GM18498 (cell line): ENCODE measurements at regions not wholly inside any gene's neighbourhood (a gene's known extent, or its start where the extent isn't known, plus 50 kb on each side); places are given as distances from the start of the nearest gene placed in this dataset.
"Not testable (repeated sequence)": the region's sequence is repeated elsewhere in the genome, so short reads cannot be mapped to it uniquely, and the experiment has no call there.

Experiments used
- ATAC-seq: cut with Tn5 transposase; IDR thresholded peaks from one replicate; pipeline ENCODE4 v1.9.1; 2021; ENCODE audit warnings: mild to moderate bottlenecking, moderate library complexity; ENCODE audit not compliant: unreplicated experiment

GRCh38 chr9:26260238-26260637 is 582.0 kb upstream of the TUSC1 start:
- ATAC-seq = no peak

GRCh38 chr9:26247861-26248260 is 569.6 kb upstream of the TUSC1 start:
- ATAC-seq = no peak

DNA sequence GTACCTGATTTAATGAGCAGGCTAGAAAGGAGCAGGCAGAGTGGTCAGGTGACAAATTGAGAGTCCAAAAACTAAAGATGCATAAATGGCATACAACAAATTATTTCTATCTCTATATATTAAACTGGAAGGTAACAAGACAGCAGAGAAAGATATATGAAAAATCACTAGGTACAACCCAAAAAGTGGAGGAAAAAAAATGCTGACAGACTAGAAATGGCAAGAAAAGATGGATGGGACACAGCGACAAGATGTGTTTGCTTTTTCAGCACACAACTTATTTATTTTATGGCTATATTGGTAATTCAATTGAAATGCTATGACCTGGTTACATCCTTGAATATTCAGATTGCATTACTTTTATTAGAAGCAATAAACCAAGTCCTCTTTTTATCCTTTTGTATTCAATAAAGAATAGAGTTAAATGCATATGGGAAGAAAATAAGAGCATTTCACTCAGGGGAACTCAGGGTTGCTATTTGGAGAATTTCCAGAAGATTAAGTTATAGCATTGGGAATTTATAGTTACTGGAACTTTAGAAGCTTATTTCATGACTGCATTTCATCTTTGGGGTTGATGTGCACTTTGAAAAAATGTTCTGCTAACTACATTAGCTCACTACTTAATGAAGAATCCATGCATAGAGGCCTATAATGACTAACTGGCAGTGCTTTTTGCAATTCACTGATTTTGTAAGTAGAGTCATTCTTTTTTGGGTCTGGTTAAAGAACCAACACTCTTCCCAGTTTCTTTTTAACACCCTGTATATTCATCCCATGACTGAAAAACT is 566.6 kb upstream of the TUSC1 start:
- no peak for ATAC-seq

GRCh38 chr9:26243726-26244125 is 565.5 kb upstream of the TUSC1 start:
- no peak for ATAC-seq

DNA sequence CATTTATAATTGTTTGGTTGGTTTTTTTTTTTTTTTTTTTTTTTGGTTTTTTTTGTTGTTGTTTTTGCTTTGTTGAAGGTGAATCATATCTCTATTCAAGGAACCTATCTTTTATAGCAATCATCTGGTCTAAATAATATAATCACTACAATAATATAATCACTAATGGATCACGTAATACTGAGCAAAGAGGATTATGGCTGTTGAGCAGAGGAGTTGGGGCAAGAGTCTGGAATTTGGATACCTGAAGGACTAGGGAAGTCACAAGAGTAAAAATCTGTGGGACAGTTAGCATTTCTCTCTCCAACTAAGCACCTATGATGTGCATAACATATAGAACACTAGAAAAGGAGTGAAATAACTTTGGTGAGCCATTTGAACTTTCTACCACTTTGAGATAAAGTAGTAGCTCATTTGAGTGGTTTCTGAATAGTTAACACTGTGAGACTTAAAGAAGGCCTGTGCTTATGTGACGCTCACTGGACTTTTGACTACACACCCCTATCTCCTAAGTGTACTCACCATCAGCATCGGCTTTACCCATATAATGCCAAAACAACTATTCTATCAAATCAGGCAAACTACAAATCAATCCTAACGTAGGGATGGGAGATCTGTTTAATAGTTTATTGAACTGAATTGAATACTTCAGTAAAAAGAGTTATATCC is 564.9 kb upstream of the TUSC1 start:
- ATAC-seq = no peak

GRCh38 chr9:26240020-26240419 is 561.8 kb upstream of the TUSC1 start:
- ATAC-seq = no peak

GRCh38 chr9:26237256-26237655 is 559.0 kb upstream of the TUSC1 start:
- ATAC-seq = no peak

GRCh38 chr9:26234865-26235264 is 556.6 kb upstream of the TUSC1 start:
- no peak for ATAC-seq

DNA sequence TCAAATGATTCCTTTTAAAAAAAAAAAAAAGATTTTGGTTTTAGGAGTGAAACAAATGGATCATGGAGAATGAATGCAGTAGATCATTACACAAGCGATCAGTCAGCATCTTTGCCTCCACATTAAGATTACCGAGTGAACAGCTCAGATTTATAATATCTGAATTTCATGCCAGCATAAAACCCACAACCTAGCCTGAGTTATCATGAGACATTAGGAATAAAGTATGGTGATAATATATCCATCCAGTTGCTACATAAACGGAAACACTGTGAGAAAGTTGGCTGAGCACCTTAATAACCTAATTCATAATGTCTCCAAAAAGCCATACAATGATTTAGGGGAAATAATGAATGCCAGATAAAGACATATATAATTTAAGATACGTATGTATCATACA is 553.1 kb upstream of the TUSC1 start:
- ATAC-seq = no peak

DNA sequence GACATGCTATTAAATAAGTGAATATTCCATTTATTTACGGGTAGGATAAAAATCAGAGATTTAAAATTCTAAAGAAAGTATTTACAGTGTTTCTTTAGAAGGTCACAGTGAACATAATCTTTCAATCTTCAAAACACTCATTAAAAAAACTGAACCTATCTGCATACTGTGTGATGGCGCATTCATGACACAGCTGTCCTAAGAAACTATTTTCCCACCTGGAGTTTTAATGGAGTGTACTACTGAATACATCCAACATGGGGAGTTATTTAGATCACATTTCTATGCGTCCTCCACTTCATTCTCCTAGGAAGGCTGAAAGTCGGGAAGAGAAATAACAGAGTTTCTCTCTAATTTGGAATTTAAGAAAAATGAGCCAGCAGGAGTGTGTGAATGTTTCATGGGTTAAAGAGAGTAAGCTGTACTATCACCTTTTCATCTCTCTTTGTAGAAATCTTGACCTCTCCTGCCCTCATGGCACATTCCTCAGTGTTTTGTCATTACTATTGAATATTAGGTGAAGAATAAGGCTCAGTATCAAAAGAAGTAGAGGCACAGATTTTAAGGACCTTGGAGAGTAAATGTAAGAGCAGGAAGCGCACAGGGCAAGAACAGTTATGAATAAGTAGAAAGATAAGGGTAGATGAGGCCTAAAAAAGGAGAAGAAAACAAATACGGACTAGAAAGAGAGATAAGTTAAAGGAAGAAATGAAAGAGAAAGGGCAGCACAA is 551.2 kb upstream of the TUSC1 start:
- no peak for ATAC-seq

DNA sequence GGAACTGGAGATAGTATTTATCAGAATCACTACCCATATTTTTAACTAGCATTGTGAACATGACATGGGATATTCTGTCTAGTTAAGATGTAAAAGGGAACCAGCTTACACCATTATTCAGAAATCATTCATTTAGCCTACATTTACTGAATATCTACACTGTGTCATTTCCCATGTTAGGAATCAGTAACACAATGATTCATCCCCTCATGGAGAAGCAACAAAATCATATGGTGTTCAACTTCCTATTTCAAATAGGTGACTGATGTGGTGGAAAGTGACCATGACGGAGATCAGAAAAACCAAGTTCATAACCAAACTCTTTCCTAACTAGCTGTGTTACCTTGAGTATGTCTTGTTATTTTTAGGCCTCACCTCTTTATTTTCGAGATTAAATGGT is 550.0 kb upstream of the TUSC1 start:
- no peak for ATAC-seq

DNA sequence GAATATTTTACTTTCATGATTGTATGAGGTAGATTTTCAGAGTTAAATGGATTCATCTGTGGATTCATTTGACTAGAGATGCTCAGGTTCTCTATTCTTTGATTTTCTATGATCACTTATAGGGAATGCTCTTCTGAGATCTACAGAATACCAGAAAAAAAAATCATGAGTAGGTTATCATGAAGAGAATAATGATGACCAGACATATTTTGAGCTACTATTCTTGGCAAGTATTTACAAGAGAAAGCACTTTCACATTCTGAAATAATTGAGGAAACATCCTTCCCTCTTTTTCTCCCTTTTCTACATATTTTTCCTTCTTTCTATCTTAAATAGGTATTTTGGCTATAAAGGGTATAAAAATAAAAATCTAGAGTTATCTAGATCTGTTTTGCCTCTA is 543.0 kb upstream of the TUSC1 start:
- no peak for ATAC-seq

GRCh38 chr9:26220367-26220766 is 542.1 kb upstream of the TUSC1 start:
- ATAC-seq = no peak

- no peak for ATAC-seq
Observed at GRCh38 chr9:26219961-26220360, 541.7 kb upstream of the TUSC1 start.

GRCh38 chr9:26216702-26217101 is 538.5 kb upstream of the TUSC1 start:
- ATAC-seq = no peak

DNA sequence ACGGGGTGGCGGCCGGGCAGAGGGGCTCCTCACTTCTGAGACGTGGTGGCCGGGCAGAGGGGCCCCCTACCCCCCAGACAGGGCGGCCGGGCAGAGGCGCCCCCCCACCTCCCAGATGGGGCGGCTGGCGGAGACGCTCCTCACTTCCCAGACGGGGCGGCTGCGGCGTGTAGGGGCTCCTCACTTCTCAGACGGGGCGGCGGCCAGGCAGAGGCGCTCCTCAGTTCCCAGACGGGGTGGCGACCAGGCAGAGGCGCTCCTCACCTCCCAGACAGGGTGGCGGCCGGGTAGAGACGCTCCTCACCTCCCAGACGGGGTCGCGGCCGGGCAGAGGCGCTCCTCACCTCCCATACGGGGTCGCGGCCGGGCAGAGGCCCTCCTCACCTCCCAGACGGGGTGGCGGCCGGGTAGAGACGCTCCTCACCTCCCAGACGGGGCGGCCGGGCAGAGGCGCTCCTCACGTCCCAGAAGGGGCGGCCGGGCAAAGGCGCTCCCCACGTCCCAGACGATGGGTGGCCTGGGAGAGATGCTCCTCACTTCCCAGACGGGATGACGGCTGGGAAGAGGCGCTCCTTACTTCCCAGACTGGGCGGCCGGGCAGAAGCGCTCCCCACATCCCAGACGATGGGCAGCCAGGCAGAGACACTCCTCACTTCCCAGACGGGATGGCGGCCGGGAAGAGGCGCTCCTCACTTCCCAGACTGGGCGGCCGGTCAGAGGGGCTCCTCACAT is 536.6 kb upstream of the TUSC1 start:
- not testable (repeated sequence) for ATAC-seq

GRCh38 chr9:26210338-26210851 is 532.2 kb upstream of the TUSC1 start:
- ATAC-seq = no peak

- ATAC-seq = no peak
Observed at GRCh38 chr9:26205261-26205660, 527.0 kb upstream of the TUSC1 start.

DNA sequence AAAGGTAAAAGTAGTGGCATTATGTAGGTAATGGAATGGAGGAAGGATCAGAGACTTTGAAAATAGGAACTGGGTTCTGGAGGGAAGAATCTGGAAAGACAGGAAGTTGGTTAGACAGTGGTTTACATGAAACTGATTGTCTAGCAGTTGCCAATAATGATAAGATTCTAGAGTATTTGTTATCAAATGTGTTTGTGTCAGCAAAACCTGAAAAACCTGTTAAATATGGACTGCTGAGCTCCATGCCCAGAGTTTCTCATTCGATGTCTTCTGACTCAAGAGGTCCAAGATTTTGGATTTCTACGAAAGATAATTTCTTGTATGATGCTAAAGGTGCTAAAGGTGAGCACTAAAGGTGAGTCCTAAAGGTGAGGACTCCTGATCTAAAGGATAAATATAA is 515.0 kb upstream of the TUSC1 start:
- no peak for ATAC-seq

- ATAC-seq = no peak
Observed at GRCh38 chr9:26191711-26192110, 513.5 kb upstream of the TUSC1 start.

GRCh38 chr9:26181836-26182235 is 503.6 kb upstream of the TUSC1 start:
- no peak for ATAC-seq
